Ovary (tissue), 7 donors: ENCODE measurements at regions not wholly inside any gene's neighbourhood (a gene's known extent, or its start where the extent isn't known, plus 50 kb on each side); places are given as distances from the start of the nearest gene placed in this dataset.

Source experiments
- DNase-seq, 5 donors: peaks; one replicate each; pipeline ENCODE4 v3.0.0-alpha.2; 2019 to 2020
- H3K27ac ChIP-seq, 2 donors: fragments of 200-600 bp; one replicate each; pipeline versions ENCODE4 v1.5.1 to v1.8.0; 2019 to 2022
- H3K27me3 ChIP-seq: fragments of 200-600 bp; one replicate; pipeline ENCODE4 v1.8.0; 2022
- H3K36me3 ChIP-seq: fragments of 200-600 bp; sonication (generic); one replicate; pipeline ENCODE4 v1.5.1; 2019
- H3K4me1 ChIP-seq: one replicate; pipeline ENCODE4 v1.8.1; 2013; ENCODE audit warnings: mild to moderate bottlenecking, moderate library complexity; ENCODE audit not compliant: insufficient read depth
- H3K4me3 ChIP-seq: fragments of 200-600 bp; sonication (generic); one replicate; pipeline ENCODE4 v1.5.1; 2017
- H3K9me3 ChIP-seq, 2 donors: fragments of 200-600 bp in 1 of 2; sonication (generic) in 1 of 2; one replicate each; pipeline versions ENCODE4 v1.5.1 to v1.8.1; 2013 to 2019; ENCODE audit warnings: mild to moderate bottlenecking in 1 of 2, moderate library complexity in 1 of 2
- EP300 ChIP-seq: sonication (generic); formaldehyde crosslinking; IDR thresholded peaks from one replicate; pipeline ENCODE4 v1.6.1; 2017; ENCODE audit warnings: antibody characterized with exemption
- POLR2A ChIP-seq: fragments of 450-650 bp; IDR thresholded peaks from one replicate; pipeline ENCODE4 v1.6.1; 2017; ENCODE audit warnings: antibody characterized with exemption, mild to moderate bottlenecking, moderate library complexity
- WGBS, 3 donors: extraction: QIAGEN DNeasy Blood & Tissue Kit in 1 of 3; methylation state at CpG; one replicate each; pipeline versions ENCODE4 v1.1.5 to v1.1.7; 2013 to 2017; 5-methylcytosine and 5-hydroxymethylcytosine counted together
- intact Hi-C, 4 donors: fragments of 100-400 bp; cut with DNase I; formaldehyde crosslinking; loops; one replicate each; pipeline versions ENCODE4 v1.11.0 to v1.15.1; 2022 to 2023
- TF ChIP-seq, protein P1 (sequence below), 3 donors: fragments of 450-650 bp in 2 of 3; fragments of 200-600 bp in 1 of 3; IDR thresholded peaks; one replicate each; pipeline versions ENCODE4 v1.5.1 to v1.8.0; 2016 to 2022; ENCODE audit warnings: antibody characterized with exemption in 3 of 3, mild to moderate bottlenecking in 1 of 3
- donor health status: DM: no; HTN: no; CAD: no; lungs with moderate emphysema.
- donor health status: DM: no; HTN: no; CAD: no.
- donor health status: Bipolar disorder and iron deficiency.
- donor health status: DM: no; HTN: no; CAD: no.
- donor health status: DM: yes; HTN: yes; CAD: no.

DNA sequence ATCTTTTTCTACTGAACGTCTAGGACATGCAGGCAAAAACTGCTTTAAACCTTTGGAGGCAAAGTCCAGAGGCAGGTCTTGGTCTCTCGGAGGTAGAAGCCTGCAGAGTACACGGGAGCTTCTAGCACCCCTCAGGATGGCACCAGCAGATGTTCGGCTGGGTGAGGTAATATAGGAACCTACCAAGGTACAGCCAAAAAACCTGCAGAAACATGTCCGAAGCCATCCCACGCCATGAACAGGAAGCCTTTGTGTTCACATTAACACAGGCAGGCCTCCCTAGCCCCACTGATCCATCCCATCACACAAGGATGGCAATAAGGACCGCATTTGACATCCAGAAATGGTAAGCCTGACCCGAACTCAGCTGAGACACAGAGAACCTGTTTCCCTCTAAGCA, 157.9 kb upstream of the HES1 start:
- H3K9me3 ChIP-seq, result no peaks in the 10 kb centered on the region
- no peak overlapping the region for H3K27ac ChIP-seq
- H3K27me3 ChIP-seq, result no peaks in the 10 kb centered on the region
- WGBS, 3 donors, result 93 to 95% (median 94%) methylated on average over 8 of the region's 8 CpGs
- peaks cover 8% of the 10 kb centered on the region for H3K4me1 ChIP-seq
- intact Hi-C loops, result loop anchor here in 1 of 4 donors (10.0 kb wide), 1 partner anchor 157 kb away; the partner anchor contains the start of gene HES1
- TF ChIP-seq, protein P1, sequence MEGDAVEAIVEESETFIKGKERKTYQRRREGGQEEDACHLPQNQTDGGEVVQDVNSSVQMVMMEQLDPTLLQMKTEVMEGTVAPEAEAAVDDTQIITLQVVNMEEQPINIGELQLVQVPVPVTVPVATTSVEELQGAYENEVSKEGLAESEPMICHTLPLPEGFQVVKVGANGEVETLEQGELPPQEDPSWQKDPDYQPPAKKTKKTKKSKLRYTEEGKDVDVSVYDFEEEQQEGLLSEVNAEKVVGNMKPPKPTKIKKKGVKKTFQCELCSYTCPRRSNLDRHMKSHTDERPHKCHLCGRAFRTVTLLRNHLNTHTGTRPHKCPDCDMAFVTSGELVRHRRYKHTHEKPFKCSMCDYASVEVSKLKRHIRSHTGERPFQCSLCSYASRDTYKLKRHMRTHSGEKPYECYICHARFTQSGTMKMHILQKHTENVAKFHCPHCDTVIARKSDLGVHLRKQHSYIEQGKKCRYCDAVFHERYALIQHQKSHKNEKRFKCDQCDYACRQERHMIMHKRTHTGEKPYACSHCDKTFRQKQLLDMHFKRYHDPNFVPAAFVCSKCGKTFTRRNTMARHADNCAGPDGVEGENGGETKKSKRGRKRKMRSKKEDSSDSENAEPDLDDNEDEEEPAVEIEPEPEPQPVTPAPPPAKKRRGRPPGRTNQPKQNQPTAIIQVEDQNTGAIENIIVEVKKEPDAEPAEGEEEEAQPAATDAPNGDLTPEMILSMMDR (IDR thresholded peaks at IDR 0.05), result no peak
- TF ChIP-seq POLR2A, result no peak
- TF ChIP-seq EP300, result no peak
- H3K36me3 ChIP-seq, result no peaks in the 10 kb centered on the region
- no peak for DNase-seq
- H3K4me3 ChIP-seq, result no peak overlapping the region

DNA sequence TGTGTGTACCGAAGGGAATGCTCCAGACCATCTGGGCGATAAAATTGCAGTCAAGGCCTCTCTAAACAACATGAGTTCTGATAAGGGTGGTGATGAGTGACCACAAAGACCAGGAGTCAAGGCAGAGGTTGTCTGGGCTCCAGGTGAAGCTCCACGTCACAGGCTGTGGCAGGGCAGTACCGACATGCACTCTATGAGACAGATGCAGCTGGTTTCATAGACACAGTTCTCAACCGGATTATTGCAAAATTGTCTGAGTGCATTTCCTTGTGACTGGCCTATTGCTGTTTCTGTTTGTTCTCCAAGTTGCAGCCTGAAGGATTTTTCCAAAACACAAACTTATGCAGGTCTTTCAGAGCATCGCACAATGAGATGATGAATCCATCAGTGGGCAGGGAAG, 157.5 kb upstream of the HES1 start:
- no peaks in the 10 kb centered on the region for H3K36me3 ChIP-seq
- no peak for DNase-seq
- no peak overlapping the region for H3K27ac ChIP-seq
- H3K4me3 ChIP-seq, result no peak overlapping the region
- WGBS, 3 donors, result 70 to 77% (median 76%) methylated on average over 6 of the region's 6 CpGs
- peaks cover 8% of the 10 kb centered on the region for H3K4me1 ChIP-seq
- TF ChIP-seq, protein P1 (IDR thresholded peaks at IDR 0.05), result no peak
- TF ChIP-seq EP300 (no peak), POLR2A (no peak)
- intact Hi-C loops, result loop anchor here in 1 of 4 donors (10.0 kb wide), 1 partner anchor 156 kb away; the partner anchor contains the start of gene HES1
- H3K27me3 ChIP-seq, result no peaks in the 10 kb centered on the region
- H3K9me3 ChIP-seq, result no peaks in the 10 kb centered on the region

DNA sequence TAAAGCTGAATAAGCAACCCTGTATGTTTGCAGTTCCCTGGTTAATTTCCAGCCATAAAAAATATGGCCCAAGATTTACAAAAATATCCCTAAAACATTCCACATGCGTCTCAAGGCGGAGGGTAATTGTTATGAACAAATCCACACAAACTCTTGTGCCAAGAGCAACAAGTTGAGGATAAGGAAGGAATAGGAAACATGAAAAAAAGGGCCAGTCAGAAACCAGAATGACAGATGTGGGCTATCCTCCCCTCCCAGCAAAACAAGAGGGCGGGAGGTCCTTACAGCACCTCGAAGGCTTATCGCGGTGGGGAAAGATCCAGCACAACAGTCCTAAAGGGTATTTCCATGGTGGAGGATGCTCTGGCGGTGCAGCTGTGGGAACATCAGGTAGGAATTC, 155.6 kb upstream of the HES1 start:
- H3K27ac ChIP-seq, result no peak overlapping the region
- H3K4me1 ChIP-seq, result peaks cover 8% of the 10 kb centered on the region
- no peak for DNase-seq
- no peaks in the 10 kb centered on the region for H3K27me3 ChIP-seq
- intact Hi-C loops, result no loop called here
- no peak overlapping the region for H3K4me3 ChIP-seq
- TF ChIP-seq, protein P1 (IDR thresholded peaks at IDR 0.05), result no peak
- TF ChIP-seq POLR2A (no peak), EP300 (no peak)
- 11 to 34% (median 14%) methylated on average over 7 of the region's 7 CpGs for WGBS, 3 donors
- H3K9me3 ChIP-seq, result no peaks in the 10 kb centered on the region
- H3K36me3 ChIP-seq, result no peaks in the 10 kb centered on the region

DNA sequence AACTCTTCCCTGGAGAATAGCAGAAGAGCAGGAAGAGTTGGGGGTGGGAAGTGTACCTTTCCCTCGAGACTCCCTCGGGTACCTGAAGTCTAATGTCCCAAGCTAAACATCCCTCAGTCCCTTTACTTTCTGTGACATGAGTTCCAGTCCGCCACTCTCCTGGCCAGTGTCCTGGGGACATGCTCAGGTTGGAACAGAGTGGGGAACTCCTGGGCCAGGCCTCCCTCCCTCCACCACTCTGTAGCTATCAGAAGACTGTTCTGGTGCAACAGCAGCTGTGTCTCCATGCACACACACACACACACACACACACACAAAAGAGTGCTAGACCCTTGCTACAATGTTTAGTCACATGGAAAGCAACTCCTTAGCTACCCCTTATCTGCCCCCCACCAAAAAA, 155.0 kb upstream of the HES1 start:
- Histone ChIP-seq H3K9me3 (no peaks in the 10 kb centered on the region), H3K27me3 (no peaks in the 10 kb centered on the region), H3K4me3 (no peak overlapping the region), H3K27ac (no peak overlapping the region), H3K36me3 (no peaks in the 10 kb centered on the region), H3K4me1 (peaks cover 8% of the 10 kb centered on the region)
- 82 to 90% (median 89%) methylated on average over 3 of the region's 3 CpGs for WGBS, 3 donors
- TF ChIP-seq POLR2A, result no peak
- TF ChIP-seq, protein P1 (IDR thresholded peaks at IDR 0.05), result no peak
- no peak for TF ChIP-seq EP300
- intact Hi-C loops, result no loop called here
- DNase-seq, result no peak
